OCI-M2 (cell line): ENCODE measurements at regions not wholly inside any gene's neighbourhood (a gene's known extent, or its start where the extent isn't known, plus 50 kb on each side); places are given as distances from the start of the nearest gene placed in this dataset.

Experiments
- DNase-seq: peaks from one replicate; lab custom pipeline; 2025; ENCODE audit not compliant: unreplicated experiment; lab: John Stamatoyannopoulos, UW

GRCh38 chr20:40769677-40770285 is 80.7 kb upstream of the MAFB start:
- no peak for DNase-seq

- DNase-seq, result no peak
These were observed 81.7 kb upstream of the MAFB start for GRCh38 chr20:40770564-40771307.

GRCh38 chr20:40771308-40771610 is 82.2 kb upstream of the MAFB start:
- DNase-seq, result no peak

- DNase-seq, result no peak
These were observed 82.9 kb upstream of the MAFB start for GRCh38 chr20:40771848-40772511.

GRCh38 chr20:40773376-40773775 is 84.3 kb upstream of the MAFB start:
- DNase-seq, result no peak

- no peak for DNase-seq
These were observed 85.2 kb upstream of the MAFB start for GRCh38 chr20:40774252-40774651.

- no peak for DNase-seq
These were observed 86.6 kb upstream of the MAFB start for GRCh38 chr20:40775561-40776146.

- no peak for DNase-seq
These were observed 87.7 kb upstream of the MAFB start for GRCh38 chr20:40776466-40777457.

- DNase-seq, result no peak
These were observed 88.6 kb upstream of the MAFB start for GRCh38 chr20:40777653-40778052.

GRCh38 chr20:40778894-40779496 is 90.0 kb upstream of the MAFB start:
- DNase-seq, result no peak

- DNase-seq, result no peak
These were observed 92.4 kb upstream of the MAFB start for GRCh38 chr20:40781327-40782042.

- no peak for DNase-seq
These were observed 93.0 kb upstream of the MAFB start for GRCh38 chr20:40782043-40782368.

- no peak for DNase-seq
These were observed 96.3 kb upstream of the MAFB start for GRCh38 chr20:40785346-40785745.

GRCh38 chr20:40786336-40786735 is 97.3 kb upstream of the MAFB start:
- DNase-seq, result no peak

- DNase-seq, result no peak
These were observed 98.9 kb upstream of the MAFB start for GRCh38 chr20:40787941-40788340.

GRCh38 chr20:40797425-40797824 is 108.4 kb upstream of the MAFB start:
- no peak for DNase-seq

- DNase-seq, result no peak
These were observed 109.0 kb upstream of the MAFB start for GRCh38 chr20:40798066-40798465.

GRCh38 chr20:40802886-40803285 is 113.8 kb upstream of the MAFB start:
- no peak for DNase-seq

- no peak for DNase-seq
These were observed 114.3 kb upstream of the MAFB start for GRCh38 chr20:40803381-40803780.

GRCh38 chr20:40805592-40805991 is 116.6 kb upstream of the MAFB start:
- DNase-seq, result no peak
